GM06990 (cell line): ENCODE measurements at regions not wholly inside any gene's neighbourhood (a gene's known extent, or its start where the extent isn't known, plus 50 kb on each side); places are given as distances from the start of the nearest gene placed in this dataset.

Source experiments
- DNase-seq: peaks from one replicate; pipeline ENCODE4 v3.0.0-alpha.2; 2011; ENCODE audit not compliant: insufficient read length; ENCODE audit errors: extremely low read depth
- H3K27me3 ChIP-seq: replicated peaks from 2 replicates; pipeline ENCODE4 v1.6.0; 2011; ENCODE audit warnings: low read length; ENCODE audit not compliant: control insufficient read depth, insufficient read depth
- H3K36me3 ChIP-seq: 2 replicates; pipeline ENCODE4 v1.5.1; 2011; ENCODE audit warnings: low read length; ENCODE audit not compliant: control insufficient read depth, insufficient read depth
- H3K4me3 ChIP-seq: replicated peaks from 2 replicates; pipeline ENCODE4 v1.5.1; 2011; ENCODE audit warnings: low read depth, mild to moderate bottlenecking, control low read depth, low read length
- TF ChIP-seq, protein P1 (sequence below): IDR thresholded peaks from 2 replicates; pipeline ENCODE4 v1.5.1; 2011; ENCODE audit warnings: low read length, control low read depth, mild to moderate bottlenecking, inconsistent platforms; ENCODE audit not compliant: insufficient read depth, poor library complexity, severe bottlenecking

DNA sequence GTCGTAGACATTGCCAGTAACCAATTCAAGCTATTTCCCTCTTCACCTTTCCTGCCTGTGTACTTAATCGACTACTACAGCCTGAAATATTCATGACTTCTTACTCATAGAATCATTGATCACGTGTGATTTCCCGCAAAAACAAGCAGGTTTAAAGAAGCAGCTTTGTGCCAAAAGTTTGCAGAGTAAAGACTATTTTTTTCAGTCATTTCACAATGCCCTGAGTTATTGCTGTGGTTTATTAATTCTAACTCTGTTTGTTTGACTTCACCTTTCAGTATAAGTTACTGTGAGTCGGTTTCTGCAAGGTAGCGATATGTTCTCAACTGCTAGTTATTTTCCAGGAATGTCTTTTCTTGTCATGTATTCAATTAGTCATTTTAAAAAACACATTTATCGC is 995.3 kb downstream of the SORCS1 start:
- Histone ChIP-seq H3K36me3 (no peaks in the 10 kb centered on the region), H3K27me3 (no peaks in the 10 kb centered on the region), H3K4me3 (no peak overlapping the region)
- no peak for DNase-seq
- TF ChIP-seq, protein P1, sequence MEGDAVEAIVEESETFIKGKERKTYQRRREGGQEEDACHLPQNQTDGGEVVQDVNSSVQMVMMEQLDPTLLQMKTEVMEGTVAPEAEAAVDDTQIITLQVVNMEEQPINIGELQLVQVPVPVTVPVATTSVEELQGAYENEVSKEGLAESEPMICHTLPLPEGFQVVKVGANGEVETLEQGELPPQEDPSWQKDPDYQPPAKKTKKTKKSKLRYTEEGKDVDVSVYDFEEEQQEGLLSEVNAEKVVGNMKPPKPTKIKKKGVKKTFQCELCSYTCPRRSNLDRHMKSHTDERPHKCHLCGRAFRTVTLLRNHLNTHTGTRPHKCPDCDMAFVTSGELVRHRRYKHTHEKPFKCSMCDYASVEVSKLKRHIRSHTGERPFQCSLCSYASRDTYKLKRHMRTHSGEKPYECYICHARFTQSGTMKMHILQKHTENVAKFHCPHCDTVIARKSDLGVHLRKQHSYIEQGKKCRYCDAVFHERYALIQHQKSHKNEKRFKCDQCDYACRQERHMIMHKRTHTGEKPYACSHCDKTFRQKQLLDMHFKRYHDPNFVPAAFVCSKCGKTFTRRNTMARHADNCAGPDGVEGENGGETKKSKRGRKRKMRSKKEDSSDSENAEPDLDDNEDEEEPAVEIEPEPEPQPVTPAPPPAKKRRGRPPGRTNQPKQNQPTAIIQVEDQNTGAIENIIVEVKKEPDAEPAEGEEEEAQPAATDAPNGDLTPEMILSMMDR, result no peak

GRCh38 chr10:106167946-106168345 is 996.6 kb downstream of the SORCS1 start:
- Histone ChIP-seq H3K4me3 (no peak overlapping the region), H3K36me3 (no peaks in the 10 kb centered on the region), H3K27me3 (no peaks in the 10 kb centered on the region)
- TF ChIP-seq, protein P1, result no peak
- no peak for DNase-seq

GRCh38 chr10:106158241-106158640 is 1006.3 kb downstream of the SORCS1 start:
- Histone ChIP-seq H3K4me3 (no peak overlapping the region), H3K27me3 (no peaks in the 10 kb centered on the region), H3K36me3 (no peaks in the 10 kb centered on the region)
- no peak for DNase-seq
- TF ChIP-seq, protein P1, result no peak

GRCh38 chr10:106147021-106147420 is 1017.5 kb downstream of the SORCS1 start:
- no peak overlapping the region for H3K4me3 ChIP-seq
- H3K27me3 ChIP-seq, result no peaks in the 10 kb centered on the region
- TF ChIP-seq, protein P1, result no peak
- H3K36me3 ChIP-seq, result no peaks in the 10 kb centered on the region
- DNase-seq, result no peak

DNA sequence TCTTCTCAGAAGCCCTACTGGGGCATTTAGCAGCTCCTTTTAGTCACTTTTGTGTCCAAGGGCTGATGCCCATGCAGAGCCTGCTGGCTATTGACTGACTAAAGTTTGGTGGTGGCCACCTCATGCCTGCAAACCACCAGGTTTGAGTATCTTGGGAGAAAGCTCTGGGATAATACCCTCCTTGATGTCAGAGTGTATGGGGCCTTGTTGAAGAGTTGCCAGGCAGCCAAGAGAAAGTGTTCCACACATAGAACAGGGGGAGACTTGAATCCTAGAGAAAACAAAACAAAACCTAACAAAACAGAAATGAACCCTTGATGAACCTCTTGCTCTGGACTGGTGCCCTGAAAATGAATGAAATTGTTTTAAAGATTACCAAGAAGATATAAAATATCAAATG is 1024.6 kb downstream of the SORCS1 start:
- Histone ChIP-seq H3K27me3 (no peaks in the 10 kb centered on the region), H3K4me3 (no peak overlapping the region), H3K36me3 (no peaks in the 10 kb centered on the region)
- TF ChIP-seq, protein P1, result no peak
- DNase-seq, result no peak

DNA sequence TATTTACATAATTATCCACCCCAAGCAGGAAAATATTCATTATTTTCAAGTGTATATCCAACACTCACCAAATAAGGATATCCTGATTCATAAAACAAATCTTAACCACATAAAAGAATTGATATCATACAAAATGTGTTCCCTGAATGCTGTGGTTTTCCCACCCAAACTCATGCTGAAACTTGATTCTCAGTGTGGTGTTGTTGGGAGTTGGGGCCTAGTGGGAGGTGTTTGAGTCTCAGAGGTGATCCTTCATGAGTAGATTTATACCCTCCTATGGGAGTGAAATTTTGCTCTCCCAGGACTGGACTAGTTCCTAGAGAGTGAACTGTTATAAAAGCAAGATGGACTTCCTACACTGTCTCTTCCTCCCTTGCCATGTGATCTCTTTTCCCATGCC is 1028.3 kb downstream of the SORCS1 start:
- no peak for DNase-seq
- Histone ChIP-seq H3K36me3 (no peaks in the 10 kb centered on the region), H3K27me3 (no peaks in the 10 kb centered on the region), H3K4me3 (no peak overlapping the region)
- TF ChIP-seq, protein P1, result no peak
